ENCODE measurements at regions not wholly inside any gene's neighbourhood (a gene's known extent, or its start where the extent isn't known, plus 50 kb on each side); places are given as distances from the start of the nearest gene placed in this dataset.

- Histone ChIP-seq H2BK20ac (ENCODE audit: low read depth, low read length) (no peak overlapping the region), H3K9me3 (ENCODE audit: control insufficient read depth, insufficient read depth, low read length) (no peaks in the 10 kb centered on the region), H3K4me3 (ENCODE audit: insufficient read depth, low read depth, low read length) (no peak overlapping the region), H3K4me2 (ENCODE audit: low read depth, low read length) (no peak overlapping the region), H3K9ac (ENCODE audit: low read depth, low read length) (no peak overlapping the region), H2AK5ac (ENCODE audit: low read depth, low read length) (no peak overlapping the region), H2BK120ac (ENCODE audit: low read depth, low read length) (no peak overlapping the region), H3K27ac (ENCODE audit: insufficient read depth, low read length) (no peak overlapping the region), H4K91ac (ENCODE audit: insufficient read depth, low read depth, low read length) (no peak overlapping the region), H3K4me1 (ENCODE audit: control insufficient read depth, insufficient read depth, low read length) (no peaks in the 10 kb centered on the region), H2AFZ (replicated peaks; ENCODE audit: low read length, poor library complexity) (no peak overlapping the region), H4K20me1 (ENCODE audit: insufficient read depth, low read length) (no peaks in the 10 kb centered on the region), H3K4ac (ENCODE audit: low read depth, low read length) (no peak overlapping the region), H2BK15ac (ENCODE audit: low read depth, low read length) (no peak overlapping the region), H2AK9ac (replicated peaks; ENCODE audit: low read depth, low read length, poor library complexity) (no peak overlapping the region), H3K14ac (replicated peaks; ENCODE audit: low read depth, low read length) (no peak overlapping the region), H3K18ac (ENCODE audit: low read depth, low read length) (no peak overlapping the region), H4K5ac (ENCODE audit: low read depth, low read length) (no peak overlapping the region), H2BK5ac (ENCODE audit: low read depth, low read length, poor library complexity, severe bottlenecking) (no peak overlapping the region), H3K27me3 (ENCODE audit: control insufficient read depth, insufficient read depth, low read length) (0 out of 2 replicates have a peak, but pooled peaks cover 2% of the 10 kb centered on the region), H3K79me1 (ENCODE audit: low read depth in 1 of 2, low read length in 2 of 2) (no peaks in the 10 kb centered on the region), H3K9me1 (ENCODE audit: insufficient read depth, low read length) (no peaks in the 10 kb centered on the region), H3K23ac (ENCODE audit: low read depth, low read length) (no peak overlapping the region), H4K8ac (ENCODE audit: low read depth in 2 of 2, low read length in 2 of 2) (no peak overlapping the region), H3K36me3 (ENCODE audit: control insufficient read depth, insufficient read depth, low read length) (no peaks in the 10 kb centered on the region), H3K56ac (ENCODE audit: extremely low read depth, insufficient read depth, low read length) (no peak overlapping the region)
- POLR2A ChIA-PET (ENCODE audit: unreplicated experiment) = no interaction called here
- dilution Hi-C loops (cut with HindIII; ENCODE audit: low sequenced_read_pairs, unreplicated experiment) = no loop called here
- TF ChIP-seq USF2 (IDR thresholded peaks at IDR 0.05; ENCODE audit: low read depth, low read length) (no peak), RCOR1 (IDR thresholded peaks at IDR 0.05; ENCODE audit: insufficient replicate concordance, low read length) (no peak)
- BruUV-seq (replicated peaks) = no TSS peak
- no peak for DNase-seq
- no CpG with 5 or more reads among the region's 3 CpGs for WGBS, 2 experiments (ENCODE audit: extremely low coverage in 2 of 2, insufficient read length in 1 of 2)
- intact Hi-C loops (cut with micrococcal nuclease) = no loop called here
- ATAC-seq (ENCODE audit: low read depth) = no peak
- in situ Hi-C loops (cut with MboI; ENCODE audit: low sequenced_read_pairs) = no loop called here
- CTCF ChIA-PET = no interaction called here
These were observed 135.2 kb downstream of the SUCLA2 start for GRCh38 chr13:47865883-47866282.
